HepG2 (cell line): ENCODE measurements at regions not wholly inside any gene's neighbourhood (a gene's known extent, or its start where the extent isn't known, plus 50 kb on each side); places are given as distances from the start of the nearest gene placed in this dataset.

Experiments used
- ATAC-seq: fragments of 200-7000 bp; cut with Tn5 transposase; 3 replicates; pipeline ENCODE4 v1.9.1; 2020; ENCODE audit warnings: mild to moderate bottlenecking, moderate library complexity
- BruUV-seq: library from RNA; stranded (reverse); fragments of 400-500 nt; replicated peaks from 2 replicates; lab custom pipeline; 2021; lab: Mats Ljungman, UMichigan
- CTCF ChIA-PET: fragments of 300-600 bp; formaldehyde crosslinking; extraction: SDS; loops from one replicate; lab custom pipeline; 2021; ENCODE audit warnings: low total read pairs, inconsistent platforms, low intra/inter-chr PET ratio; lab: Yijun Ruan, JAX
- POLR2A ChIA-PET: fragments of 350-600 bp; sonication (Branson Sonifier 250); formaldehyde crosslinking; loops from one replicate; lab custom pipeline; 2020; ENCODE audit warnings: antibody characterized with exemption, inconsistent platforms; lab: Yijun Ruan, JAX
- DNase-seq: peaks from one replicate; pipeline ENCODE4 v3.0.0-alpha.2; 2015; ENCODE audit warnings: low spot score
- FAIRE-seq: peaks from 3 replicates; lab custom pipeline; 2011; peaks lifted over from hg19 to GRCh38; lab: Jason Lieb, UNC
- H2AFZ ChIP-seq: one replicate; pipeline ENCODE4 v1.6.1; 2011; ENCODE audit warnings: low read length, inconsistent platforms
- H3K27ac ChIP-seq: fragments of 300-600 bp; 3 replicates; pipeline ENCODE4 v1.8.0; 2011; ENCODE audit warnings: mixed run types, mild to moderate bottlenecking, mixed read lengths, low read length, inconsistent platforms; ENCODE audit not compliant: insufficient read depth; ENCODE audit errors: extremely low read length
- H3K27me3 ChIP-seq, 2 experiments: fragments of 200-600 bp in 1 of 2; 2 replicates in 1 of 2; 3 replicates in 1 of 2; pipeline versions ENCODE4 v1.6.0 to v1.8.0; 2011; ENCODE audit warnings: low read length in 2 of 2, mild to moderate bottlenecking in 2 of 2, moderate library complexity in 2 of 2, inconsistent platforms in 1 of 2; ENCODE audit not compliant: insufficient read depth in 2 of 2, control insufficient read depth in 1 of 2
- H3K36me3 ChIP-seq, 2 experiments: fragments of 200-600 bp in 1 of 2; replicated peaks in 1 of 2; 2 replicates in 1 of 2; 3 replicates in 1 of 2; pipeline versions ENCODE4 v1.5.1 to v1.8.0; 2011; ENCODE audit warnings: low read length in 2 of 2, inconsistent platforms in 1 of 2; ENCODE audit not compliant: insufficient read depth in 2 of 2, control insufficient read depth in 1 of 2
- H3K4me1 ChIP-seq: 2 replicates; pipeline ENCODE4 v1.5.1; 2012; ENCODE audit warnings: low read length, inconsistent platforms; ENCODE audit not compliant: insufficient read depth
- H3K4me2 ChIP-seq: 2 replicates; pipeline ENCODE4 v1.6.0; 2011; ENCODE audit warnings: low read depth, low read length, inconsistent platforms
- H3K4me3 ChIP-seq, 3 experiments: fragments of 200-600 bp in 1 of 3; sonication (generic), shearing (Covaris generic) in 1 of 3; replicated peaks in 1 of 3; 2 replicates each; pipeline ENCODE4 v1.5.1; 2011 to 2016; ENCODE audit warnings: low read length in 3 of 3, inconsistent platforms in 2 of 3, low read depth in 2 of 3, mild to moderate bottlenecking in 2 of 3, control low read depth in 1 of 3, mixed read lengths in 1 of 3; ENCODE audit not compliant: insufficient read depth in 1 of 3
- H3K79me2 ChIP-seq: one replicate; pipeline ENCODE4 v1.6.1; 2011; ENCODE audit warnings: low read length, inconsistent platforms; ENCODE audit not compliant: insufficient read depth
- H3K9ac ChIP-seq: 2 replicates; pipeline ENCODE4 v1.6.0; 2011; ENCODE audit warnings: mild to moderate bottlenecking, low read depth, low read length, inconsistent platforms; ENCODE audit not compliant: insufficient read depth
- H3K9me3 ChIP-seq: 2 replicates; pipeline ENCODE4 v1.5.1; 2012; ENCODE audit warnings: mild to moderate bottlenecking, low read length
- H4K20me1 ChIP-seq: 2 replicates; pipeline ENCODE4 v1.6.0; 2011; ENCODE audit warnings: inconsistent platforms, mild to moderate bottlenecking, low read length, moderate library complexity; ENCODE audit not compliant: insufficient read depth
- CHD2 ChIP-seq: IDR thresholded peaks from 2 replicates; pipeline ENCODE4 v1.6.1; 2011; ENCODE audit warnings: low read depth, low read length, improper control_type of control experiment
- NFE2L2 ChIP-seq: fragments of 150-350 bp; IDR thresholded peaks from 2 replicates; pipeline ENCODE4 v1.6.1; 2014; ENCODE audit warnings: low read length
- PHF8 ChIP-seq: sonication (generic); formaldehyde crosslinking; IDR thresholded peaks from 2 replicates; pipeline ENCODE4 v1.5.0; 2020; ENCODE audit warnings: missing genetic modification reagents
- SUZ12 ChIP-seq: fragments of 150-350 bp; IDR thresholded peaks from 2 replicates; pipeline ENCODE4 v1.6.1; 2014; ENCODE audit warnings: low read depth, low read length
- ZMAT3 ChIP-seq: sonication (generic); formaldehyde crosslinking; conservative IDR thresholded peaks from 2 replicates; pipeline ENCODE4 v1.7.0; 2021; ENCODE audit warnings: missing genetic modification reagents
- ZNF329 ChIP-seq: sonication (generic); formaldehyde crosslinking; IDR thresholded peaks from 2 replicates; pipeline ENCODE4 v1.9.0; 2021; ENCODE audit warnings: low read depth, mild to moderate bottlenecking, missing genetic modification reagents
- ZNF382 ChIP-seq: sonication (generic); formaldehyde crosslinking; IDR thresholded peaks from 2 replicates; pipeline ENCODE4 v1.5.0; 2020; ENCODE audit warnings: missing genetic modification reagents, mild to moderate bottlenecking, borderline replicate concordance
- ZNF616 ChIP-seq: sonication (generic); formaldehyde crosslinking; IDR thresholded peaks from 2 replicates; pipeline ENCODE4 v1.5.0; 2020; ENCODE audit warnings: low read depth, mild to moderate bottlenecking, missing genetic modification reagents
- WGBS: methylation state at CpG from one replicate; pipeline ENCODE4 v1.1.6; 2017; ENCODE audit warnings: low lambda C conversion rate; 5-methylcytosine and 5-hydroxymethylcytosine counted together
- in situ Hi-C: cut with HindIII; loops from 2 replicates; pipeline ENCODE4 v1.10.0; 2017; ENCODE audit warnings: low pct_unique_long_range_greater_than_20kb; ENCODE audit not compliant: extremely low pct_ligation_motif_present
- intact Hi-C: fragments of 100-400 bp; cut with micrococcal nuclease; formaldehyde crosslinking; loops from one replicate; pipeline ENCODE4 v1.10.0; 2022; ENCODE audit not compliant: unreplicated experiment
- TF ChIP-seq, protein P1 (sequence below): sonication (generic); formaldehyde crosslinking; IDR thresholded peaks from 2 replicates; pipeline ENCODE4 v1.8.0; 2022; ENCODE audit warnings: mild to moderate bottlenecking, missing genetic modification reagents; ENCODE audit not compliant: insufficient replicate concordance
- TF ChIP-seq, protein P2 (sequence below): sonication (generic); formaldehyde crosslinking; IDR thresholded peaks from 2 replicates; pipeline ENCODE4 v1.4.0; 2020; ENCODE audit warnings: missing genetic modification reagents

DNA sequence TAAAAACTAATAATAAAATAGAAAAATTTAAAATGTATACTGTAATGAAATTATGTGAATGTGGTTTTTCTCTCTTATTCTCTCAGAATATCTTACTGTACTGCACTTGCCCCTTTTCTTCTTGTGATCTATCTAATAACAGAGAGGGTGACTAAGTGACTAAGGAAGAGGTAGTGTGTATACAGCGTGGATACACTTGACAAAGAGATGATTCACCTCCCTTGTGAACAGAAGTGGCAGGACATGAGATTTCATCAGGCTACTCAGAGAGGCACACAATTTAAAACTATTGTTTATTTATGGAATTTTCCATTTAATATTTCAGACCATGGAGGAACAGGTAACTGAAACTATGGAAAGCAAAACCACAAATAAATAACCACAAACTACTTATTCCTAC lies 806.6 kb upstream of the GHITM start:
- Histone ChIP-seq H3K36me3 (no peaks in the 10 kb centered on the region), H4K20me1 (no peaks in the 10 kb centered on the region), H3K79me2 (no peaks in the 10 kb centered on the region), H2AFZ (no peak overlapping the region), H3K9ac (no peak overlapping the region), H3K27me3 (no peaks in the 10 kb centered on the region), H3K4me2 (no peak overlapping the region), H3K4me1 (no peaks in the 10 kb centered on the region), H3K4me3 (no peak overlapping the region), H3K9me3 (peaks cover 72% of the 10 kb centered on the region), H3K27ac (no peak overlapping the region)
- FAIRE-seq (no peak), ATAC-seq (no peak), DNase-seq (no peak)
- ChIA-PET CTCF (no interaction called here), POLR2A (no interaction called here)
- no TSS peak for BruUV-seq
- TF ChIP-seq NFE2L2 (no peak), ZMAT3 (CRISPR knock-in tag) (no peak), PHF8 (CRISPR knock-in tag) (no peak), ZNF616 (CRISPR knock-in tag) (no peak), SUZ12 (no peak), ZNF382 (CRISPR knock-in tag) (no peak), ZNF329 (CRISPR knock-in tag) (no peak), CHD2 (no peak)
- TF ChIP-seq, protein P1, sequence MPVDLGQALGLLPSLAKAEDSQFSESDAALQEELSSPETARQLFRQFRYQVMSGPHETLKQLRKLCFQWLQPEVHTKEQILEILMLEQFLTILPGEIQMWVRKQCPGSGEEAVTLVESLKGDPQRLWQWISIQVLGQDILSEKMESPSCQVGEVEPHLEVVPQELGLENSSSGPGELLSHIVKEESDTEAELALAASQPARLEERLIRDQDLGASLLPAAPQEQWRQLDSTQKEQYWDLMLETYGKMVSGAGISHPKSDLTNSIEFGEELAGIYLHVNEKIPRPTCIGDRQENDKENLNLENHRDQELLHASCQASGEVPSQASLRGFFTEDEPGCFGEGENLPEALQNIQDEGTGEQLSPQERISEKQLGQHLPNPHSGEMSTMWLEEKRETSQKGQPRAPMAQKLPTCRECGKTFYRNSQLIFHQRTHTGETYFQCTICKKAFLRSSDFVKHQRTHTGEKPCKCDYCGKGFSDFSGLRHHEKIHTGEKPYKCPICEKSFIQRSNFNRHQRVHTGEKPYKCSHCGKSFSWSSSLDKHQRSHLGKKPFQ (CRISPR knock-in tag), result no peak
- TF ChIP-seq, protein P2, sequence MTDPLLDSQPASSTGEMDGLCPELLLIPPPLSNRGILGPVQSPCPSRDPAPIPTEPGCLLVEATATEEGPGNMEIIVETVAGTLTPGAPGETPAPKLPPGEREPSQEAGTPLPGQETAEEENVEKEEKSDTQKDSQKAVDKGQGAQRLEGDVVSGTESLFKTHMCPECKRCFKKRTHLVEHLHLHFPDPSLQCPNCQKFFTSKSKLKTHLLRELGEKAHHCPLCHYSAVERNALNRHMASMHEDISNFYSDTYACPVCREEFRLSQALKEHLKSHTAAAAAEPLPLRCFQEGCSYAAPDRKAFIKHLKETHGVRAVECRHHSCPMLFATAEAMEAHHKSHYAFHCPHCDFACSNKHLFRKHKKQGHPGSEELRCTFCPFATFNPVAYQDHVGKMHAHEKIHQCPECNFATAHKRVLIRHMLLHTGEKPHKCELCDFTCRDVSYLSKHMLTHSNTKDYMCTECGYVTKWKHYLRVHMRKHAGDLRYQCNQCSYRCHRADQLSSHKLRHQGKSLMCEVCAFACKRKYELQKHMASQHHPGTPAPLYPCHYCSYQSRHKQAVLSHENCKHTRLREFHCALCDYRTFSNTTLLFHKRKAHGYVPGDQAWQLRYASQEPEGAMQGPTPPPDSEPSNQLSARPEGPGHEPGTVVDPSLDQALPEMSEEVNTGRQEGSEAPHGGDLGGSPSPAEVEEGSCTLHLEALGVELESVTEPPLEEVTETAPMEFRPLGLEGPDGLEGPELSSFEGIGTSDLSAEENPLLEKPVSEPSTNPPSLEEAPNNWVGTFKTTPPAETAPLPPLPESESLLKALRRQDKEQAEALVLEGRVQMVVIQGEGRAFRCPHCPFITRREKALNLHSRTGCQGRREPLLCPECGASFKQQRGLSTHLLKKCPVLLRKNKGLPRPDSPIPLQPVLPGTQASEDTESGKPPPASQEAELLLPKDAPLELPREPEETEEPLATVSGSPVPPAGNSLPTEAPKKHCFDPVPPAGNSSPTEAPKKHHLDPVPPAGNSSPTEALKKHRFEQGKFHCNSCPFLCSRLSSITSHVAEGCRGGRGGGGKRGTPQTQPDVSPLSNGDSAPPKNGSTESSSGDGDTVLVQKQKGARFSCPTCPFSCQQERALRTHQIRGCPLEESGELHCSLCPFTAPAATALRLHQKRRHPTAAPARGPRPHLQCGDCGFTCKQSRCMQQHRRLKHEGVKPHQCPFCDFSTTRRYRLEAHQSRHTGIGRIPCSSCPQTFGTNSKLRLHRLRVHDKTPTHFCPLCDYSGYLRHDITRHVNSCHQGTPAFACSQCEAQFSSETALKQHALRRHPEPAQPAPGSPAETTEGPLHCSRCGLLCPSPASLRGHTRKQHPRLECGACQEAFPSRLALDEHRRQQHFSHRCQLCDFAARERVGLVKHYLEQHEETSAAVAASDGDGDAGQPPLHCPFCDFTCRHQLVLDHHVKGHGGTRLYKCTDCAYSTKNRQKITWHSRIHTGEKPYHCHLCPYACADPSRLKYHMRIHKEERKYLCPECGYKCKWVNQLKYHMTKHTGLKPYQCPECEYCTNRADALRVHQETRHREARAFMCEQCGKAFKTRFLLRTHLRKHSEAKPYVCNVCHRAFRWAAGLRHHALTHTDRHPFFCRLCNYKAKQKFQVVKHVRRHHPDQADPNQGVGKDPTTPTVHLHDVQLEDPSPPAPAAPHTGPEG (CRISPR knock-in tag), result no peak
- 0% methylated on average over 1 of the region's 1 CpG for WGBS
- in situ Hi-C loops, result no loop called here
- intact Hi-C loops, result no loop called here
